ENCODE measurements at regions not wholly inside any gene's neighbourhood (a gene's known extent, or its start where the extent isn't known, plus 50 kb on each side); places are given as distances from the start of the nearest gene placed in this dataset.

GRCh38 chr9:31119890-31120454, 1264.5 kb upstream of the ACO1 start:
- no peaks in the 10 kb centered on the region for H3K4me1 ChIP-seq
- no peak overlapping the region for H3K4me2 ChIP-seq
- H3K27ac ChIP-seq = no peak overlapping the region
- H3K9me3 ChIP-seq (replicated peaks in 1 of 11) = peaks cover 0 to 14% (median 8%) of the 10 kb centered on the region in 11 experiments; a peak in 11 of 22 replicates
- H3K4me3 ChIP-seq = no peak overlapping the region
- H3K36me3 ChIP-seq = no peaks in the 10 kb centered on the region
- no peak overlapping the region for H3K9ac ChIP-seq
- H3K27me3 ChIP-seq = no peaks in the 10 kb centered on the region
- no peaks in the 10 kb centered on the region for H4K20me1 ChIP-seq
- TF ChIP-seq Cebpa-rat (IDR thresholded peaks at IDR 0.05) = no peak

DNA sequence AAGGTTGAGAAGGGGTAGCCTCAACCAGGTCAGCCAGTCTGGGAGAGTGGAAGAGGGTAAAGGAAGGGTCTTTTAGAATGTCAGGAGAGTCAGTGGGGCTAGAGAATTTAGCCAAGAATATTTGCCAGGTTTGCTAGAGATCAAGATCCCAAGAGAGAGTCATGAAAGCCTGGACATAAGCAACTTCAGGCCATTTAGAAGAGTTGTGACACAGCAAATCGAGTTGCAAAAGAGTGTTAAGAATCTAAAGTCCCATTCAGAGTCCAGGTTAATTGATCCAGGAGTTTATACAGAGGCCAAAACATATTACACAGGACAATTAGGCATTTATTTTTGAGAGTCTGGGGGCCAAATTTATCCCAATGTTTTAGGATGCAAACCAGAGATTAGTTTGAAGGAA, 1260.1 kb upstream of the ACO1 start:
- no peak overlapping the region for H3K9ac ChIP-seq
- no peaks in the 10 kb centered on the region for H3K27me3 ChIP-seq
- no peak overlapping the region for H3K27ac ChIP-seq
- no peak overlapping the region for H3K4me2 ChIP-seq
- H4K20me1 ChIP-seq = no peaks in the 10 kb centered on the region
- H3K4me1 ChIP-seq = no peaks in the 10 kb centered on the region
- peaks cover 0 to 14% (median 8%) of the 10 kb centered on the region in 11 experiments; a peak in 11 of 22 replicates for H3K9me3 ChIP-seq (replicated peaks in 1 of 11)
- no peaks in the 10 kb centered on the region for H3K36me3 ChIP-seq
- no peak for TF ChIP-seq Cebpa-rat (IDR thresholded peaks at IDR 0.05)
- no peak overlapping the region for H3K4me3 ChIP-seq

- no peak overlapping the region for H3K27ac ChIP-seq
- H3K9me3 ChIP-seq (replicated peaks in 1 of 11) = no peaks in the 10 kb centered on the region
- H3K9ac ChIP-seq = no peak overlapping the region
- no peak overlapping the region for H3K4me2 ChIP-seq
- no peaks in the 10 kb centered on the region for H4K20me1 ChIP-seq
- no peaks in the 10 kb centered on the region for H3K4me1 ChIP-seq
- H3K36me3 ChIP-seq = no peaks in the 10 kb centered on the region
- TF ChIP-seq Cebpa-rat (IDR thresholded peaks at IDR 0.05) = no peak
- H3K4me3 ChIP-seq = no peak overlapping the region
- no peaks in the 10 kb centered on the region for H3K27me3 ChIP-seq
Measured at GRCh38 chr9:31135567-31135966, 1248.9 kb upstream of the ACO1 start.

- no peak for TF ChIP-seq Cebpa-rat (IDR thresholded peaks at IDR 0.05)
- no peaks in the 10 kb centered on the region for H3K27me3 ChIP-seq
Measured at GRCh38 chr9:31136524-31136923, 1247.9 kb upstream of the ACO1 start.

GRCh38 chr9:31137176-31138160, 1247.0 kb upstream of the ACO1 start:
- H3K4me1 ChIP-seq = no peaks in the 10 kb centered on the region
- no peak for TF ChIP-seq Cebpa-rat (IDR thresholded peaks at IDR 0.05)
- no peaks in the 10 kb centered on the region for H3K27me3 ChIP-seq
- H3K27ac ChIP-seq = no peak overlapping the region
- H3K4me2 ChIP-seq = no peak overlapping the region
- H3K4me3 ChIP-seq = no peak overlapping the region
- no peaks in the 10 kb centered on the region for H3K9me3 ChIP-seq (replicated peaks in 1 of 11)
- H4K20me1 ChIP-seq = no peaks in the 10 kb centered on the region
- H3K36me3 ChIP-seq = no peaks in the 10 kb centered on the region
- no peak overlapping the region for H3K9ac ChIP-seq

More at GRCh38 chr9:31136524-31136923, 1247.9 kb upstream of the ACO1 start:
- H3K4me3 ChIP-seq = no peak overlapping the region
- no peaks in the 10 kb centered on the region for H3K9me3 ChIP-seq (replicated peaks in 1 of 11)
- no peaks in the 10 kb centered on the region for H4K20me1 ChIP-seq
- H3K9ac ChIP-seq = no peak overlapping the region
- no peak overlapping the region for H3K4me2 ChIP-seq
- no peaks in the 10 kb centered on the region for H3K4me1 ChIP-seq
- no peak overlapping the region for H3K27ac ChIP-seq
- H3K36me3 ChIP-seq = no peaks in the 10 kb centered on the region

- no peak for TF ChIP-seq Cebpa-rat (IDR thresholded peaks at IDR 0.05)
- no peaks in the 10 kb centered on the region for H3K27me3 ChIP-seq
- H3K4me3 ChIP-seq = no peak overlapping the region
- H4K20me1 ChIP-seq = no peaks in the 10 kb centered on the region
- H3K4me1 ChIP-seq = no peaks in the 10 kb centered on the region
- H3K36me3 ChIP-seq = no peaks in the 10 kb centered on the region
- no peak overlapping the region for H3K9ac ChIP-seq
- H3K27ac ChIP-seq = no peak overlapping the region
- H3K4me2 ChIP-seq = no peak overlapping the region
- no peaks in the 10 kb centered on the region for H3K9me3 ChIP-seq (replicated peaks in 1 of 11)
Measured at GRCh38 chr9:31140316-31140715, 1244.1 kb upstream of the ACO1 start.

DNA sequence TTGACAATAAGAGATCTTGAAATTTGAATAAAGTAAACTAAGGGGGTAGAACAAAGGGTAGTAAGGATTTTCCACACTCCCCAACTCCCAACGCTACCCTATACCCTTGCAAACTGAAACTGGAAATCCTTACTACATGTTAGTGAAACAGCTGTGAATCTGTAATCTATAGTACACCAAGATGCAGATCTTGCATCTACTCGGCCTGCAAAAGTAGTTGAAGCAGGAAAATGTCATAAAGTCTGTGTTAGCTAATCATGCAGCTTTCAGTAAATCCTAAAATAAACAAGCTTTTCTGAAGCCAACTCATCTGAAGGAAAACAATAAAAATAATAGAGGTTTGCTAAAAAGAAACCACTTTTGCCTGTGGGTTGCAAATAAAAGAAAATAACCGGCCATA, 1242.0 kb upstream of the ACO1 start:
- H3K27me3 ChIP-seq = no peaks in the 10 kb centered on the region
- no peak overlapping the region for H3K9ac ChIP-seq
- no peaks in the 10 kb centered on the region for H4K20me1 ChIP-seq
- H3K4me2 ChIP-seq = no peak overlapping the region
- H3K4me1 ChIP-seq = no peaks in the 10 kb centered on the region
- no peaks in the 10 kb centered on the region for H3K36me3 ChIP-seq
- TF ChIP-seq Cebpa-rat (IDR thresholded peaks at IDR 0.05) = no peak
- no peak overlapping the region for H3K4me3 ChIP-seq
- H3K9me3 ChIP-seq (replicated peaks in 1 of 11) = no peaks in the 10 kb centered on the region
- no peak overlapping the region for H3K27ac ChIP-seq

DNA sequence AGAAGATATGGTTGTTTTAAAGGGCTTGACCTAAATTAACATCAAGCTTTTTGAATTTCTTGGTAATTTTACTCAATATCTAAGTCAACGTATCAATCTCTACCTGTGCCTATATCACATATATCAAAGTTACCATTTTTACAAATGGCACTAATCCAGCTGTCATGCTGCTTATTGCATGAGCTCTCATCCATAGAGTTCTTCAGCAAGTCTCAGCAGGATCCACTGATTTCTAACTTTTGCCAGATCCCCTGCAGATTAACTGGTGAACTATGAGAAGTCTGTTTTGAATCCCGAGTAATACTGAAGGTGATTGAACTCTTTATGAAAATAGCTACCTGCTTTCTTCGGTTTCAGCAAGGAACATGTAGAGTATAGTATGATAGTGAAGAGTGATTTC, 1239.8 kb upstream of the ACO1 start:
- no peaks in the 10 kb centered on the region for H3K4me1 ChIP-seq
- no peaks in the 10 kb centered on the region for H3K9me3 ChIP-seq (replicated peaks in 1 of 11)
- H3K36me3 ChIP-seq = no peaks in the 10 kb centered on the region
- H3K27ac ChIP-seq = no peak overlapping the region
- H3K9ac ChIP-seq = no peak overlapping the region
- no peak overlapping the region for H3K4me3 ChIP-seq
- no peak overlapping the region for H3K4me2 ChIP-seq
- no peaks in the 10 kb centered on the region for H4K20me1 ChIP-seq
- H3K27me3 ChIP-seq = no peaks in the 10 kb centered on the region
- no peak for TF ChIP-seq Cebpa-rat (IDR thresholded peaks at IDR 0.05)

GRCh38 chr9:31146485-31147166, 1237.8 kb upstream of the ACO1 start:
- Histone ChIP-seq H3K36me3 (no peaks in the 10 kb centered on the region), H4K20me1 (no peaks in the 10 kb centered on the region), H3K4me1 (no peaks in the 10 kb centered on the region), H3K9me3 (replicated peaks in 1 of 11) (no peaks in the 10 kb centered on the region), H3K27me3 (no peaks in the 10 kb centered on the region), H3K4me3 (no peak overlapping the region), H3K9ac (no peak overlapping the region), H3K27ac (no peak overlapping the region), H3K4me2 (no peak overlapping the region)
- TF ChIP-seq Cebpa-rat (IDR thresholded peaks at IDR 0.05) = no peak
